HepG2 (cell line): ENCODE measurements at regions not wholly inside any gene's neighbourhood (a gene's known extent, or its start where the extent isn't known, plus 50 kb on each side); places are given as distances from the start of the nearest gene placed in this dataset.

Experiments used
- ATAC-seq: fragments of 200-7000 bp; cut with Tn5 transposase; 3 replicates; pipeline ENCODE4 v1.9.1; 2020; ENCODE audit warnings: mild to moderate bottlenecking, moderate library complexity
- BruUV-seq: library from RNA; stranded (reverse); fragments of 400-500 nt; replicated peaks from 2 replicates; lab custom pipeline; 2021; lab: Mats Ljungman, UMichigan
- CTCF ChIA-PET: fragments of 300-600 bp; formaldehyde crosslinking; extraction: SDS; loops from one replicate; lab custom pipeline; 2021; ENCODE audit warnings: low total read pairs, inconsistent platforms, low intra/inter-chr PET ratio; lab: Yijun Ruan, JAX
- POLR2A ChIA-PET: fragments of 350-600 bp; sonication (Branson Sonifier 250); formaldehyde crosslinking; loops from one replicate; lab custom pipeline; 2020; ENCODE audit warnings: antibody characterized with exemption, inconsistent platforms; lab: Yijun Ruan, JAX
- DNase-seq: peaks from one replicate; pipeline ENCODE4 v3.0.0-alpha.2; 2015; ENCODE audit warnings: low spot score
- FAIRE-seq: peaks from 3 replicates; lab custom pipeline; 2011; peaks lifted over from hg19 to GRCh38; lab: Jason Lieb, UNC
- H2AFZ ChIP-seq: one replicate; pipeline ENCODE4 v1.6.1; 2011; ENCODE audit warnings: low read length, inconsistent platforms
- H3K27ac ChIP-seq: fragments of 300-600 bp; 3 replicates; pipeline ENCODE4 v1.8.0; 2011; ENCODE audit warnings: mixed run types, mild to moderate bottlenecking, mixed read lengths, low read length, inconsistent platforms; ENCODE audit not compliant: insufficient read depth; ENCODE audit errors: extremely low read length
- H3K27me3 ChIP-seq, 2 experiments: fragments of 200-600 bp in 1 of 2; 2 replicates in 1 of 2; 3 replicates in 1 of 2; pipeline versions ENCODE4 v1.6.0 to v1.8.0; 2011; ENCODE audit warnings: low read length in 2 of 2, mild to moderate bottlenecking in 2 of 2, moderate library complexity in 2 of 2, inconsistent platforms in 1 of 2; ENCODE audit not compliant: insufficient read depth in 2 of 2, control insufficient read depth in 1 of 2
- H3K36me3 ChIP-seq, 2 experiments: fragments of 200-600 bp in 1 of 2; replicated peaks in 1 of 2; 2 replicates in 1 of 2; 3 replicates in 1 of 2; pipeline versions ENCODE4 v1.5.1 to v1.8.0; 2011; ENCODE audit warnings: low read length in 2 of 2, inconsistent platforms in 1 of 2; ENCODE audit not compliant: insufficient read depth in 2 of 2, control insufficient read depth in 1 of 2
- H3K4me1 ChIP-seq: 2 replicates; pipeline ENCODE4 v1.5.1; 2012; ENCODE audit warnings: low read length, inconsistent platforms; ENCODE audit not compliant: insufficient read depth
- H3K4me2 ChIP-seq: 2 replicates; pipeline ENCODE4 v1.6.0; 2011; ENCODE audit warnings: low read depth, low read length, inconsistent platforms
- H3K4me3 ChIP-seq, 3 experiments: fragments of 200-600 bp in 1 of 3; sonication (generic), shearing (Covaris generic) in 1 of 3; replicated peaks in 1 of 3; 2 replicates each; pipeline ENCODE4 v1.5.1; 2011 to 2016; ENCODE audit warnings: low read length in 3 of 3, inconsistent platforms in 2 of 3, low read depth in 2 of 3, mild to moderate bottlenecking in 2 of 3, control low read depth in 1 of 3, mixed read lengths in 1 of 3; ENCODE audit not compliant: insufficient read depth in 1 of 3
- H3K79me2 ChIP-seq: one replicate; pipeline ENCODE4 v1.6.1; 2011; ENCODE audit warnings: low read length, inconsistent platforms; ENCODE audit not compliant: insufficient read depth
- H3K9ac ChIP-seq: 2 replicates; pipeline ENCODE4 v1.6.0; 2011; ENCODE audit warnings: mild to moderate bottlenecking, low read depth, low read length, inconsistent platforms; ENCODE audit not compliant: insufficient read depth
- H3K9me3 ChIP-seq: 2 replicates; pipeline ENCODE4 v1.5.1; 2012; ENCODE audit warnings: mild to moderate bottlenecking, low read length
- H4K20me1 ChIP-seq: 2 replicates; pipeline ENCODE4 v1.6.0; 2011; ENCODE audit warnings: inconsistent platforms, mild to moderate bottlenecking, low read length, moderate library complexity; ENCODE audit not compliant: insufficient read depth
- AKAP8 ChIP-seq: sonication (generic); formaldehyde crosslinking; IDR thresholded peaks from 2 replicates; pipeline ENCODE4 v1.5.1; 2020; ENCODE audit warnings: mild to moderate bottlenecking, missing genetic modification reagents
- DPF2 ChIP-seq: sonication (generic); formaldehyde crosslinking; IDR thresholded peaks from 2 replicates; pipeline ENCODE4 v1.4.0; 2020; ENCODE audit warnings: mild to moderate bottlenecking, low read depth, missing genetic modification reagents, borderline replicate concordance
- DZIP1 ChIP-seq: sonication (generic); formaldehyde crosslinking; IDR thresholded peaks from 2 replicates; pipeline ENCODE4 v1.5.0; 2020; ENCODE audit warnings: mild to moderate bottlenecking, missing genetic modification reagents
- FOXA1 ChIP-seq, 2 experiments: fragments of 450-650 bp in 1 of 2; sonication (generic) in 1 of 2; formaldehyde crosslinking in 1 of 2; IDR thresholded peaks; 2 replicates each; pipeline versions ENCODE4 v1.4.0 to v1.6.1; 2016 to 2020; ENCODE audit warnings: missing genetic modification reagents in 1 of 2
- LCORL ChIP-seq, 2 experiments: fragments of 450-650 bp in 1 of 2; sonication (generic) in 1 of 2; formaldehyde crosslinking in 1 of 2; IDR thresholded peaks; 2 replicates each; pipeline versions ENCODE4 v1.5.0 to v1.6.1; 2017 to 2020; ENCODE audit warnings: antibody characterized with exemption in 1 of 2, missing genetic modification reagents in 1 of 2
- REXO4 ChIP-seq: sonication (generic); formaldehyde crosslinking; IDR thresholded peaks from 2 replicates; pipeline ENCODE4 v1.8.0; 2022; ENCODE audit warnings: missing genetic modification reagents, mild to moderate bottlenecking, borderline replicate concordance
- TSC22D2 ChIP-seq: sonication (generic); formaldehyde crosslinking; IDR thresholded peaks from 2 replicates; pipeline ENCODE4 v1.5.1; 2020; ENCODE audit warnings: missing genetic modification reagents, mild to moderate bottlenecking, borderline replicate concordance
- ZNF10 ChIP-seq: sonication (generic); formaldehyde crosslinking; IDR thresholded peaks from 2 replicates; pipeline ENCODE4 v1.4.0; 2020; ENCODE audit warnings: mild to moderate bottlenecking, low read depth, missing genetic modification reagents, borderline replicate concordance
- ZNF337 ChIP-seq: sonication (generic); formaldehyde crosslinking; IDR thresholded peaks from 2 replicates; pipeline ENCODE4 v1.5.1; 2020; ENCODE audit warnings: missing genetic modification reagents, low read depth, mild to moderate bottlenecking, borderline replicate concordance
- ZNF432 ChIP-seq: sonication (generic); formaldehyde crosslinking; IDR thresholded peaks from 2 replicates; pipeline ENCODE4 v1.5.0; 2020; ENCODE audit warnings: missing genetic modification reagents, mild to moderate bottlenecking, borderline replicate concordance
- ZNF703 ChIP-seq: sonication (generic); formaldehyde crosslinking; IDR thresholded peaks from 2 replicates; pipeline ENCODE4 v1.5.1; 2020; ENCODE audit warnings: missing genetic modification reagents, mild to moderate bottlenecking, moderate library complexity, borderline replicate concordance
- whole genome bisulfite sequencing: methylation state at CpG from one replicate; pipeline ENCODE4 v1.1.6; 2017; ENCODE audit warnings: low lambda C conversion rate; 5-methylcytosine and 5-hydroxymethylcytosine counted together
- in situ Hi-C: cut with HindIII; loops from 2 replicates; pipeline ENCODE4 v1.10.0; 2017; ENCODE audit warnings: low pct_unique_long_range_greater_than_20kb; ENCODE audit not compliant: extremely low pct_ligation_motif_present
- intact Hi-C: fragments of 100-400 bp; cut with micrococcal nuclease; formaldehyde crosslinking; loops from one replicate; pipeline ENCODE4 v1.10.0; 2022; ENCODE audit not compliant: unreplicated experiment
- TF ChIP-seq, protein P1 (sequence below): sonication (generic); formaldehyde crosslinking; IDR thresholded peaks from 2 replicates; pipeline ENCODE4 v1.5.1; 2020; ENCODE audit warnings: mild to moderate bottlenecking, missing genetic modification reagents, moderate library complexity

- no peak overlapping the region for H3K9ac ChIP-seq
- POLR2A ChIA-PET, result no interaction called here
- H3K4me1 ChIP-seq, result no peaks in the 10 kb centered on the region
- H2AFZ ChIP-seq, result no peak overlapping the region
- CTCF ChIA-PET, result no interaction called here
- H3K27ac ChIP-seq, result no peak overlapping the region
- DNase-seq (no peak), FAIRE-seq (no peak), ATAC-seq (no peak)
- no peaks in the 10 kb centered on the region for H4K20me1 ChIP-seq
- no peak overlapping the region for H3K4me3 ChIP-seq
- WGBS, result 81% methylated on average over 1 of the region's 1 CpG
- peaks cover 0 to 2% of the 10 kb centered on the region in 2 experiments; a peak in 1 of 5 replicates for H3K27me3 ChIP-seq
- intact Hi-C loops, result no loop called here
- H3K4me2 ChIP-seq, result no peak overlapping the region
- no peaks in the 10 kb centered on the region for H3K36me3 ChIP-seq
- no peaks in the 10 kb centered on the region for H3K9me3 ChIP-seq
- no peaks in the 10 kb centered on the region for H3K79me2 ChIP-seq
- BruUV-seq, result no TSS peak
- TF ChIP-seq ZNF703 (CRISPR knock-in tag) (no peak), ZNF337 (CRISPR knock-in tag) (no peak), DZIP1 (CRISPR knock-in tag) (no peak), FOXA1 (IDR thresholded peaks at IDR 0.05) (peak; percentile 36; the same call in 1 of the 2 replicates), FOXA1 (CRISPR knock-in tag; IDR thresholded peaks at IDR 0.05) (no peak), AKAP8 (CRISPR knock-in tag) (no peak), DPF2 (no peak), REXO4 (CRISPR knock-in tag) (no peak), ZNF432 (CRISPR knock-in tag) (no peak), LCORL (IDR thresholded peaks at IDR 0.05) (0 out of 2 replicates have a peak, but pooled peaks have one; percentile 11), LCORL (CRISPR knock-in tag; IDR thresholded peaks at IDR 0.05) (no peak), ZNF10 (CRISPR knock-in tag) (no peak), TSC22D2 (CRISPR knock-in tag) (no peak)
- TF ChIP-seq, protein P1, sequence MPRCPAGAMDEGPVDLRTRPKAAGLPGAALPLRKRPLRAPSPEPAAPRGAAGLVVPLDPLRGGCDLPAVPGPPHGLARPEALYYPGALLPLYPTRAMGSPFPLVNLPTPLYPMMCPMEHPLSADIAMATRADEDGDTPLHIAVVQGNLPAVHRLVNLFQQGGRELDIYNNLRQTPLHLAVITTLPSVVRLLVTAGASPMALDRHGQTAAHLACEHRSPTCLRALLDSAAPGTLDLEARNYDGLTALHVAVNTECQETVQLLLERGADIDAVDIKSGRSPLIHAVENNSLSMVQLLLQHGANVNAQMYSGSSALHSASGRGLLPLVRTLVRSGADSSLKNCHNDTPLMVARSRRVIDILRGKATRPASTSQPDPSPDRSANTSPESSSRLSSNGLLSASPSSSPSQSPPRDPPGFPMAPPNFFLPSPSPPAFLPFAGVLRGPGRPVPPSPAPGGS (CRISPR knock-in tag), result no peak
- TF ChIP-seq, all 625 proteins: peak for 2
- in situ Hi-C loops, result no loop called here
Observed at GRCh38 chr15:70302360-70302759, 204.6 kb upstream of the TLE3 start.
